Omental fat pad (tissue), 3 donors: ENCODE measurements at regions not wholly inside any gene's neighbourhood (a gene's known extent, or its start where the extent isn't known, plus 50 kb on each side); places are given as distances from the start of the nearest gene placed in this dataset.

Experiments
- ATAC-seq: fragments of 150-250 bp; one replicate; pipeline ENCODE4 v1.9.1; 2016; ENCODE audit warnings: mild to moderate bottlenecking, moderate library complexity; ENCODE audit not compliant: low FRiP score
- DNase-seq: peaks from one replicate; pipeline ENCODE4 v3.0.0-alpha.2; 2019; ENCODE audit warnings: low spot score
- CTCF ChIP-seq, 3 donors: fragments of 450-650 bp; IDR thresholded peaks; one replicate each; pipeline ENCODE4 v1.5.1; 2016 to 2017; ENCODE audit warnings: antibody characterized with exemption in 3 of 3, mild to moderate bottlenecking in 3 of 3, moderate library complexity in 2 of 3

GRCh38 chr13:73419186-73419585, 360.4 kb downstream of the KLF5 start:
- no peak for ATAC-seq
- no peak for DNase-seq
- TF ChIP-seq CTCF (IDR thresholded peaks at IDR 0.05): no peak

- TF ChIP-seq CTCF (IDR thresholded peaks at IDR 0.05): no peak
- no peak for ATAC-seq
Observed at GRCh38 chr13:73417012-73417615, 358.3 kb downstream of the KLF5 start.

GRCh38 chr13:73416093-73416492, 357.3 kb downstream of the KLF5 start:
- no peak for TF ChIP-seq CTCF (IDR thresholded peaks at IDR 0.05)
- ATAC-seq: no peak
- DNase-seq: no peak

More at GRCh38 chr13:73417012-73417615, 358.3 kb downstream of the KLF5 start:
- DNase-seq: no peak

- no peak for TF ChIP-seq CTCF (IDR thresholded peaks at IDR 0.05)
- DNase-seq: no peak
- ATAC-seq: no peak
Observed at GRCh38 chr13:73413656-73414055, 354.9 kb downstream of the KLF5 start.

- ATAC-seq (no peak), DNase-seq (no peak)
- TF ChIP-seq CTCF (IDR thresholded peaks at IDR 0.05): no peak
Observed at GRCh38 chr13:73412933-73413332, 354.1 kb downstream of the KLF5 start.

- TF ChIP-seq CTCF (IDR thresholded peaks at IDR 0.05): no peak
- ATAC-seq (no peak), DNase-seq (no peak)
Observed at GRCh38 chr13:73411067-73411809, 352.4 kb downstream of the KLF5 start.

GRCh38 chr13:73406454-73406853, 347.6 kb downstream of the KLF5 start:
- no peak for ATAC-seq
- no peak for DNase-seq
- no peak for TF ChIP-seq CTCF (IDR thresholded peaks at IDR 0.05)
